H9 (cell line): ENCODE measurements at regions not wholly inside any gene's neighbourhood (a gene's known extent, or its start where the extent isn't known, plus 50 kb on each side); places are given as distances from the start of the nearest gene placed in this dataset.

Source experiments
- DNase-seq: peaks from one replicate; pipeline ENCODE4 v3.0.0-alpha.2; 2017
- H2AFZ ChIP-seq: one replicate; pipeline ENCODE4 v1.6.1; 2013; ENCODE audit warnings: mild to moderate bottlenecking, low read length, control low read depth, moderate library complexity
- H2AK5ac ChIP-seq: 2 replicates; pipeline ENCODE4 v1.6.1; 2013; ENCODE audit warnings: low read length, control low read depth, mixed read lengths; ENCODE audit not compliant: insufficient read length
- H2BK120ac ChIP-seq: one replicate; pipeline ENCODE4 v1.6.1; 2013; ENCODE audit warnings: low read depth, mild to moderate bottlenecking, low read length, control low read depth, inconsistent platforms; ENCODE audit not compliant: poor library complexity, severe bottlenecking
- H2BK12ac ChIP-seq: 2 replicates; pipeline ENCODE4 v1.6.1; 2013; ENCODE audit warnings: low read length, control low read depth, mixed read lengths, low read depth; ENCODE audit not compliant: insufficient read length
- H2BK15ac ChIP-seq: 2 replicates; pipeline ENCODE4 v1.6.1; 2013; ENCODE audit warnings: low read depth, low read length, control low read depth
- H2BK20ac ChIP-seq: one replicate; pipeline ENCODE4 v1.6.1; 2013; ENCODE audit warnings: low read depth, mild to moderate bottlenecking, low read length, control low read depth, inconsistent platforms; ENCODE audit not compliant: poor library complexity, severe bottlenecking
- H2BK5ac ChIP-seq: 2 replicates; pipeline ENCODE4 v1.6.1; 2013; ENCODE audit warnings: low read length, control low read depth, mixed read lengths; ENCODE audit not compliant: insufficient read length
- H3K14ac ChIP-seq: 2 replicates; pipeline ENCODE4 v1.6.1; 2013; ENCODE audit warnings: low read length, control low read depth; ENCODE audit not compliant: insufficient read depth
- H3K18ac ChIP-seq: 2 replicates; pipeline ENCODE4 v1.6.1; 2013; ENCODE audit warnings: low read depth, mild to moderate bottlenecking, mixed read lengths, low read length, control low read depth; ENCODE audit not compliant: insufficient read length
- H3K23ac ChIP-seq: 2 replicates; pipeline ENCODE4 v1.6.1; 2013; ENCODE audit warnings: low read length, control low read depth, mixed read lengths, low read depth; ENCODE audit not compliant: insufficient read length
- H3K23me2 ChIP-seq: 2 replicates; pipeline ENCODE4 v1.6.1; 2013; ENCODE audit warnings: low read depth, mild to moderate bottlenecking, mixed read lengths, low read length, control low read depth; ENCODE audit not compliant: insufficient read length, poor library complexity, severe bottlenecking
- H3K27ac ChIP-seq: 2 replicates; pipeline ENCODE4 v1.5.1; 2013; ENCODE audit warnings: low read length, control low read depth, mixed read lengths, low read depth; ENCODE audit not compliant: insufficient read length
- H3K27me3 ChIP-seq: 2 replicates; pipeline ENCODE4 v1.6.1; 2013; ENCODE audit warnings: low read length, control low read depth, inconsistent platforms; ENCODE audit not compliant: insufficient read depth
- H3K4ac ChIP-seq: 2 replicates; pipeline ENCODE4 v1.6.1; 2013; ENCODE audit warnings: low read depth, mild to moderate bottlenecking, control low read depth, inconsistent platforms, low read length, moderate library complexity
- H3K4me1 ChIP-seq: 2 replicates; pipeline ENCODE4 v1.6.1; 2013; ENCODE audit warnings: low read length, control low read depth, inconsistent platforms; ENCODE audit not compliant: insufficient read depth
- H3K4me2 ChIP-seq: 2 replicates; pipeline ENCODE4 v1.6.1; 2013; ENCODE audit warnings: low read length, control low read depth, mixed read lengths; ENCODE audit not compliant: insufficient read length, insufficient read depth
- H3K56ac ChIP-seq: 2 replicates; pipeline ENCODE4 v1.6.1; 2013; ENCODE audit warnings: low read depth, mild to moderate bottlenecking, mixed read lengths, low read length, control low read depth; ENCODE audit not compliant: insufficient read length
- H3K79me1 ChIP-seq: 2 replicates; pipeline ENCODE4 v1.6.1; 2013; ENCODE audit warnings: low read depth, mild to moderate bottlenecking, moderate library complexity, low read length, control low read depth, inconsistent platforms; ENCODE audit not compliant: insufficient read depth, poor library complexity, severe bottlenecking
- H3K79me2 ChIP-seq: 2 replicates; pipeline ENCODE4 v1.6.1; 2013; ENCODE audit warnings: low read length, control low read depth, inconsistent platforms; ENCODE audit not compliant: insufficient read depth
- H3K9ac ChIP-seq: 2 replicates; pipeline ENCODE4 v1.6.1; 2013; ENCODE audit warnings: low read length, control low read depth, mixed read lengths; ENCODE audit not compliant: insufficient read length; ENCODE audit errors: extremely low read depth
- H3K9me3 ChIP-seq: one replicate; pipeline ENCODE4 v1.6.1; 2013; ENCODE audit warnings: low read depth, low read length, inconsistent platforms; ENCODE audit not compliant: control insufficient read depth
- H3T11ph ChIP-seq: one replicate; pipeline ENCODE4 v1.6.1; 2013; ENCODE audit warnings: mild to moderate bottlenecking, low read length, control low read depth, inconsistent platforms
- H4K20me1 ChIP-seq: one replicate; pipeline ENCODE4 v1.6.1; 2013; ENCODE audit not compliant: control insufficient read depth, insufficient read length, insufficient read depth
- H4K5ac ChIP-seq: 2 replicates; pipeline ENCODE4 v1.6.1; 2013; ENCODE audit warnings: low read depth, mild to moderate bottlenecking, mixed read lengths, low read length, control low read depth; ENCODE audit not compliant: insufficient read length
- H4K8ac ChIP-seq: replicated peaks from 2 replicates; pipeline ENCODE4 v1.6.1; 2013; ENCODE audit warnings: low read length, control low read depth, mixed read lengths, low read depth; ENCODE audit not compliant: insufficient read length
- H4K91ac ChIP-seq: 2 replicates; pipeline ENCODE4 v1.6.1; 2013; ENCODE audit warnings: low read depth, mild to moderate bottlenecking, moderate library complexity, mixed read lengths, low read length, control low read depth; ENCODE audit not compliant: insufficient read length
- H3K27ac Mint-ChIP-seq, 3 experiments: 2 replicates in 2 of 3; 3 replicates in 1 of 3; pipeline ENCODE4 v1.8.0; 2020 to 2021; ENCODE audit warnings: mixed read lengths in 3 of 3, mild to moderate bottlenecking in 1 of 3, moderate library complexity in 1 of 3
- H3K27me3 Mint-ChIP-seq: 2 replicates; pipeline ENCODE4 v1.8.0; 2021; ENCODE audit warnings: low read depth, mild to moderate bottlenecking, moderate library complexity, mixed read lengths
- H3K36me3 Mint-ChIP-seq, 3 experiments: 2 replicates in 2 of 3; 3 replicates in 1 of 3; pipeline ENCODE4 v1.8.0; 2020 to 2021; ENCODE audit warnings: low read depth in 3 of 3, mixed read lengths in 3 of 3; ENCODE audit not compliant: insufficient read depth in 1 of 3
- H3K4me1 Mint-ChIP-seq, 2 experiments: 2 replicates each; pipeline ENCODE4 v1.8.0; 2020; ENCODE audit warnings: mixed read lengths in 2 of 2
- H3K4me3 Mint-ChIP-seq, 2 experiments: 2 replicates in 1 of 2; 3 replicates in 1 of 2; pipeline ENCODE4 v1.8.0; 2020 to 2021; ENCODE audit warnings: mild to moderate bottlenecking in 2 of 2, mixed read lengths in 2 of 2, moderate library complexity in 1 of 2
- H3K9me3 Mint-ChIP-seq, 2 experiments: 2 replicates in 1 of 2; 3 replicates in 1 of 2; pipeline ENCODE4 v1.8.0; 2020; ENCODE audit warnings: mild to moderate bottlenecking in 2 of 2, mixed read lengths in 2 of 2, moderate library complexity in 1 of 2
- CTCF ChIP-seq: fragments of 200-600 bp; sonication (generic); conservative IDR thresholded peaks from 3 replicates; pipeline ENCODE4 v1.8.0; 2021; ENCODE audit warnings: antibody characterized with exemption, mild to moderate bottlenecking
- WGBS: extraction: QIAGEN DNeasy Blood & Tissue Kit; methylation state at CpG from one replicate; pipeline ENCODE4 v1.1.7; 2013; ENCODE audit warnings: missing lambda C conversion rate, low lambda C conversion rate, mixed read lengths; ENCODE audit not compliant: insufficient read length; ENCODE audit errors: extremely low coverage; 5-methylcytosine and 5-hydroxymethylcytosine counted together

GRCh38 chrX:131709553-131709952, 165.7 kb downstream of the OR13H1 start:
- Histone ChIP-seq H3K79me1 (no peaks in the 10 kb centered on the region), H3K56ac (no peak overlapping the region), H3K14ac (no peak overlapping the region), H3T11ph (no peak overlapping the region), H3K27me3 (no peaks in the 10 kb centered on the region), H3K23me2 (no peaks in the 10 kb centered on the region), H4K20me1 (no peaks in the 10 kb centered on the region), H2AK5ac (no peak overlapping the region), H3K79me2 (no peaks in the 10 kb centered on the region), H3K4ac (no peak overlapping the region), H2BK12ac (no peak overlapping the region), H2BK120ac (no peak overlapping the region), H3K9ac (no peak overlapping the region), H3K18ac (no peak overlapping the region), H3K23ac (no peak overlapping the region), H2AFZ (no peak overlapping the region), H3K4me1 (no peaks in the 10 kb centered on the region), H3K27ac (no peak overlapping the region), H2BK5ac (no peak overlapping the region), H2BK20ac (no peak overlapping the region), H3K9me3 (peaks cover 35% of the 10 kb centered on the region), H4K8ac (no peak overlapping the region), H3K4me2 (no peak overlapping the region), H4K5ac (no peak overlapping the region), H4K91ac (no peak overlapping the region), H2BK15ac (no peak overlapping the region)
- H3K27me3 Mint-ChIP-seq, result no peaks in the 10 kb centered on the region; the same call in 1 of the 2 replicates
- H3K27ac Mint-ChIP-seq, result no peak overlapping the region
- no peak for DNase-seq
- H3K4me1 Mint-ChIP-seq, result no peaks in the 10 kb centered on the region
- peaks cover 56 to 60% of the 10 kb centered on the region in 2 experiments for H3K9me3 Mint-ChIP-seq
- no peak overlapping the region for H3K4me3 Mint-ChIP-seq
- H3K36me3 Mint-ChIP-seq, result peaks cover 94 to 98% (median 97%) of the 10 kb centered on the region in 3 experiments
- no peak for TF ChIP-seq CTCF
- no CpG with 5 or more reads among the region's 6 CpGs for WGBS
